GM18517 (cell line): ENCODE measurements at regions not wholly inside any gene's neighbourhood (a gene's known extent, or its start where the extent isn't known, plus 50 kb on each side); places are given as distances from the start of the nearest gene placed in this dataset.
"Not testable (repeated sequence)": the region's sequence is repeated elsewhere in the genome, so short reads cannot be mapped to it uniquely, and the experiment has no call there.

Source experiments
- ATAC-seq: cut with Tn5 transposase; IDR thresholded peaks from one replicate; pipeline ENCODE4 v1.9.1; 2021; ENCODE audit warnings: mild to moderate bottlenecking, moderate library complexity; ENCODE audit not compliant: unreplicated experiment

DNA sequence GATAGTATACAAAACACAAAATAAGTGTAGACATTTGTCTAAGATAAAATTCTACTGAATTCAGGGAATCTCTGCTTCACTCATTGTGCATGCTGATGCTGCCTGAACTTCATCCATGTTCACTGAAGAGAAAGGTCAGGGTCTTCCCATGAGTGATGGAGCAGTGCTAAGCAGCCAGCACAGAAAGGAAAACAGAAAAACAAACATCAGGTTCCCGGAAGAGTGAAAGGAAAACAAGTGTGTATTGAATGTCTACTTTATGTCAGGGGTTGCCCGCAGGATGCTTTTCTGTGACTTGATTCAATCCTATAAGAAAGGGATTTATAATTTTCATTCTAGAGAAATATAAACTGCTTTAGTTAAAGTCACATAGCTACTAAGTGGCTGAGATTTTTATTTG is 522.4 kb downstream of the RAB28 start:
- ATAC-seq: no peak

DNA sequence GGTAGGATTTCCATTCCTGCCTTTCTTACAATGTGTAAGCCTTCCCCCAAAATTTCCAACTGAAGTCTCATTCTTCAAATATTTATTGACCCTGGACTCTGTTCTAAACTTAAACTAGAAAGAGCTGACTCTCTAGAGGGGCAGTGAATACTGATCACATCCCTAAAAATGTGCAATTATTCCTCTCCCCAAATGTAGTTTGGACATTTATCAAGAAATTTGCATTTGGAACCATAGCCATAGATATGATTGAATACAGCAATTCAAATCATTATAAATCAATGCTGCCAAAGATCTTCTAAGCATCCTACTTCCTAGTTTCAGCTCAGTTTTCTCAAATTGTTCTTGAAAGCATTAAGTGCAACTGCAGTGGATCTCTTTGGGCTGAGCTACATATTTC is 525.7 kb downstream of the RAB28 start:
- ATAC-seq: no peak

DNA sequence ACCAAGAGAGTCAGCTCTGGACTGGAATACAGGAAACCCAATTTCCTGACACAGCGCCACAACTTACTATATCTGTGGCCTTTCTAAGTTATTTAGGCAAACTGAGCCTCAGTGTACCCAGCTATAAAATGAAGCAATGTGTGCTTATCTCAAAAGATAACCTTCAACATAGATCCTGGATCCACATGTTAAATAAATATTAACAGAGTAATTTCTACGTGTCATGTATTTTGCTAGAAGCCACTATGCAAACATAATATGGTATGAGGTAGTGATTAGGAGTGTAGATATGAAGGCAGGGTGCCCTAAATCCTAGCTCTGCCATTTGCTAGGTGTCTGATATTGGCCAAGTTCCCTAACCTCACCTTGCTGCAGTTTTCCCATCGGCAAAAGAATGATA is 527.0 kb downstream of the RAB28 start:
- no peak for ATAC-seq

DNA sequence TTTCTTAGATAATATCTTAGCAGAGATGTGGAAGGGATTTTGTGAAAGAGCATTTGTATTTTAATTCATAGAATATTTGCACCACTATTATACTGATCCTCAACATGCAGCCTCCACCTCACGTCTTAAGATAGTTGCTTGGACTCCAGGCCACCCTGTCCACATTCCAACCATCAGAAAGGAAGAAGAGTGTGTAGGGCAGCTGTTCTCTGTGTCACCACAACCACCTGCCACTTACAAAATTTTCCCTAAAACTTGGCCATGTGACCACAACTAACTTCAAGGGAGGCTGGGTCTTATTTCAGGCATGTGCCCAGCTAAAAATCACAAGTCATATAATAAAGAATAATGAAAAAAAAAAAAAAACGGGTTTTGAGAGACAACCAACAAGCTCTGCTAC is 528.1 kb downstream of the RAB28 start:
- no peak for ATAC-seq

DNA sequence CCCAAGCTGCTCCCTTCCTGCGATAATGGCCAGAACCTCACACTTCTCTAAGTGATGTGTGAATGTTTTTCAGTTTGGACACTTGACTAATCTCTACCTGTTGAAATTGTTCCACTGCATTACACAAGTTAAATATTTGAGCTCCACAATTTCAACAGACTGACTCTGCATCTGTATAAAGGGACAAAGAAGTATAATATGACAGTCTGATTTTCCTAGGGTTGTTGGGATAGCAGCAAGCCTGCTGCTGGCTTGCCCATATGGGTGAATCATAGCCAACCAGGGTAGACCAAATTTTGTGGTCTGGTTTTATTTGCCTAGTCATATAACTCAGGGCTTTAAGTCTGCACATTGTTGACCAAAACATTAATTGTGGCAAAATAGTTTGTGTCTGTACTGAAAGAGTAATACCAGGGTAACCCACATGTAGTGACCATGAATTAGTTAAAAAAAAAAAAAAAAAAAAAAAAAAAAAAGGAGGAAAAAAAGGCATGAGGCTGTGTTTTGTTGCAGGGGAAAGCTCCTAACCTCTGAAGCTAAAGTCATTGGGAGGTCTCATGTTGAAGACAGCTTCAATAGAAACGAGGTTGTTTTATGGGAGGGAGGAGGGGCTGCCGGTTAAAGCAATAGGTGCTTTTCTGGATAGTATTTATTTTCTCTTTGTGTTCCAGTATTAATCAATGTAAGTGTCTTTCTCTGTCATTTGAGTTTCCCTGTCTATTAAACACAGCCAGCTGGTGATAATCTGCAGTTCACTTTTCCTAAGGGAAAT is 534.2 kb downstream of the RAB28 start:
- ATAC-seq: no peak

DNA sequence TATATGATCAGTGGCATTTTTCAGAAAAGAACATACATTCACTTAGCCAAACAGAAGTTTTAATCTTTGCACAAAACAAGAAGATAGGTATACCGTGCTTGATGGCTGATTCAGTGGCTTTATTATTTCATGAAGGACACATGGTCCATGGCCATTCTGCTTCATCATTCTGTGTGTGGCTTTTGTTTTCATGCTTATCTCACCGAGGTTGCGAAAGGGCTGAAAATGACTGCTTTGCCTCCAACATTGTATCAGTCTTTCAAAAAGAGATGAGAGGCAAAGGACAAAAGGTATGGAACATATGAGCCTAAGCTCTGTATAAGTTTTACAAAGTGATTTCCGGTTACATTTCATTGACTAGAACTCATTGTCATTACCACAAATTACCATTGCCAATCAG is 541.1 kb downstream of the RAB28 start:
- ATAC-seq: no peak

DNA sequence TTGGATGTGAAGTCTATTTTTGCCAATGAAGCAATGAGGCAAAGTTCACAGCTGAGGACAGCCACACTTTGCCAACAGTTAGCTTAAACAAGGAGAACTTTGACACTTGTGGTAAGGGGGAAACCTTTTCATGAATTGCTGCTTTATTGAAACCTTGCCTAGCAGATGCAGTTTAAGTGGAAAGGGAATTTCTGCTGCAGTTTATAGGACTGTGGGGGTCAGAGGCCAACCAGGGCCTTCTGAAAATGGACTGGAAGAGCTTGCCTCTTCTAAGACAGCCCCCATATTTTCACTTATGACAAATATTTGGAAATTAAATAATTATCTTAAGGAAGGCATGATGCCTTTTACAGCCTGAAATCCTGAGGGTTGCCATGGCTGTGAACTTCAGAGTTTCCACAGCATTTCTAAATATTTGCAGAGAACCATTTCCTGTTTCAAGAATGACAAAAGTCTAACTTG is 550.3 kb downstream of the RAB28 start:
- no peak for ATAC-seq

DNA sequence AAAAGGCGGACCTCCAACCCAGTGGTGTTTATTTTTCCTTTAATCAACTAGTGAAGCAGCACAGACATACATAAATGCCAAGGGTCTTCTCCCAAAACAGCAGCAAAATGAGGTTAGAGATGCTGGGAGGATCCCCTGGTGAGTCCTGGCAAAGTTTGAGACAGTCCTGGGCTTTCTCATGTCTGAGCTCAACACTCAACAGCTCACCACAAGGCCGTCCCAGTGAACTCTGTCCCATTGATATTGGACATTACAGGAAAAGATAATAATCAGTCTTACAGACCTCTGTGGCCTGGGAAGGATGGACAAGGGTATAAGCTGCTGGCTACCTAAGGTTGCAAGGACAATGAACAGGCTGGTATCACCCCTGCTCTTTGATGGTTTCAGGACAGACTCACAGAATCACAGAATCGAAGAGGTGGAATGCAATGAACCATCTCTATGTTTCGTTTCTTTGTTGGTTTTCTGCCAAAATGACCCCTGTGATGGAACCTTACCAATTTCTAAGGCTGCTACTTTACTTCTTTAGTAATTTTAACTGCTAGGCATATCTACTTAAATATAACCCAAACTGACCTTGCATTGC is 551.8 kb downstream of the RAB28 start:
- no peak for ATAC-seq

DNA sequence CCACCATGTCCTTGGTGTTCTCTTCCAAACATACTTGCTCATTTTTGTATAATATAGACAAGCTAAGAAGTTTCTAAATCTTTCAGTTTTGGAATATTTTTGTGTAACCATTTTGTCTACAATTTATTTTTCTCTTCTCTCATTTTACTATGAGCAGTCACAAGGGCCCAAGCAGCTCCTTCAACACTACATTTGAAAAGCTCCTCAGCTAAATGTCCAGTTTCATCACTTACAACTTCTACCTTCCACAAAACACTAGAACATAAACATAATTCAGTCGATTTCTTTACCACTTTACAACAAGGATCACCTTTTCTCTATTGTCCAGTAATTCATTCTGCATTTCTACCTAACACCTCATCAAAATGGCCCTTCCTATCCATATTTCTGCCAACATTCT is 554.4 kb downstream of the RAB28 start:
- ATAC-seq: no peak

DNA sequence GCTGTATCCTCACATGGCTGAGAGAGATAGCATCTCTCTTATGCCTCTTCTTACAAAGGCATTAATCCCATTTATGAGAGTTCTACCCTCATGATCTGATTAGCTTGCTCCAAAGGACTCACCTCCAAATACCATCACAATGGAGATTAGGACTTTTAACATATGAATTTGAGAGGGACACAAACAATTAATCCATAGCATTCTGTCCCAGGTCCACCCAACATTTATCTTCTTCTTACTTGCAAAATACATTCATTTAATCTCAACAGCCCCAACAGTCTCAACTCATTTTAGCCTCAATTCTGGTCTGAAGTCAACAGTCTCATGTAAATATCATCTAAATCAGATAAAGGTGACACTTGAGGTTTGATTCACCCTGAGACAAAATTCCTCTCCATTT is 555.4 kb downstream of the RAB28 start:
- ATAC-seq: no peak

DNA sequence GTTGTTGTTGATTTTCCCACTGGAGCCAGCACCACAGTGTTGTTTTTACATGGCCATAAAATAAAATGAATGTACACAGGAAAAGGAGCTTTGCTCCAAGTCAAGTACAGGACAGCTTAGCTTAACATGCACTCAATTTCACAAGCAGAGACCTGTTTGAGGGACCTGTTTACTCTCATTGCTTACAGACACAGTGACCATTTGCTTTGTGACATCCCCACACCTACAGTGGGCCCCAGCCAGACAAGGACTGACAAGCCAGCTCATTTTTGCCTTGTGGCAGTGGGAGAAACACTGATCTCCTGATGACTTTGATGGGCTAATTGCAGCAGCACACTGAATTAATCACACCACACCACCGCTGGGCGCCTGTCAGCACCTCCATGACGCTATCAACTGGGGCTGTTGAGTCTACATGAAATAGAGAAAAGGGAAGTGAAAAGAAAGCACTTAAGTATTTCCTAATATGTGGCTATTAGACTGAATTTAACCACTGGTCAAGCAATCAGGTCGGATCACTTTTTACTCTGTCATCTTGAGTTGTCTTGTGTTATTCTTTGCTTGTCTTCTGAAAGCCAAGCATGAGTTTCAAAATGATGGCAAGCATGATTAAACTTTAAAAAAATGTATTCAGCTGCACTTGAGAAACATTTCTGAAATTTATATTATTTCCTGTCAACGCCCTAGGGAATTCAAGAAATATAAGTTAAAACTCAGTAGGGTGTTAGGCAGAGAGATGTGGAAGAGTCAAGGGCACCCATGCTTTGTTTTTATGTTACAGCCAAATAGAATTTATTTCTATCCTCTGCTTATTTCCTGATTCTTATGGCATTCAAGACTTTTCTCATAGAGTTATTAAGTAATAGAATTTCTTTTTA is 557.7 kb downstream of the RAB28 start:
- ATAC-seq: peak; percentile 79

DNA sequence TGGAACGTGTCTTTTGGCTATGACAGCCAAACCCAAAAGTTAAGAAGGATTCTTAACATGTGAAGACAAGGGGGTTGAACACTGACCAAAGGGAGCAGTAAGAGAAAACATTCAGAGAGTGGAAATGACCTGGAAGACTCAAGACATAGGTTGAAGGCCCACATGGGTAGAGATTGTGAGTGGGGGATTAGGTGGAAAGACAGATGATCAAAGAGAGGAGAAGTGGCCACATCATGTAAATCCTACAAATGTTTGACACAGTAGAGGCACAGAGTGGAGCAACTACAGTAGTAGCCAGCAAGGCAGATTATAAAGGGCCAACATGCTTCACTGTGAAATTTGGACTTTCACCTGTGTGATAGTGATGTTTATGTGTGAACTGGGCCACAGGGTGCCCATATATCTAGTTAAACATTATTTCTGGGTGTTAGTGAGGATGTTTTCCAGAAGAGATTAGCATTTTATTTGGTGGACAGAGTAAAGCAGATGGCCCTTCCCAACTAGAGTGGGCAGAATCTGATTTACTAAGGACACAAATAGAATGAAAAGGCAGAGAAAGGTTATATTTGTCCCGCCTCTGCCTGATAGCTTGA is 559.3 kb downstream of the RAB28 start:
- no peak for ATAC-seq

DNA sequence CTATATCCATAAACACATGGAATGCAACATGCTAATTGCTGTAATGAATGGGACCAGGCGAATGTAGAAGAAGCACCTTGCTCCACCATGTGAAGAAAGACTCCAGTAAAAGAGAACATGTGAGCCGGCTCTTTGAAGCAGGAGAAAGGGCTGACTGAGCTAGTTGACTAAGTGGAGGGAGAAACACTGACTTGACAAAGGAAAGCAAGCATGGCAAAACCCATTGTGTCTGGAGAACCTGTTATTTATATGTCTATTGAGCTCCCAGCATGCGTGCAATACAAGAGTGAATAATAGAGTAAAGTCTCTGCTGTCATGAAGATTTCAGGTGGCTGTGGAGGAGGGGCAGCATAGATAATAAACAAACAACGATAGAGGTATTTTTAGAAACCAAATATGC is 559.9 kb downstream of the RAB28 start:
- ATAC-seq: no peak

DNA sequence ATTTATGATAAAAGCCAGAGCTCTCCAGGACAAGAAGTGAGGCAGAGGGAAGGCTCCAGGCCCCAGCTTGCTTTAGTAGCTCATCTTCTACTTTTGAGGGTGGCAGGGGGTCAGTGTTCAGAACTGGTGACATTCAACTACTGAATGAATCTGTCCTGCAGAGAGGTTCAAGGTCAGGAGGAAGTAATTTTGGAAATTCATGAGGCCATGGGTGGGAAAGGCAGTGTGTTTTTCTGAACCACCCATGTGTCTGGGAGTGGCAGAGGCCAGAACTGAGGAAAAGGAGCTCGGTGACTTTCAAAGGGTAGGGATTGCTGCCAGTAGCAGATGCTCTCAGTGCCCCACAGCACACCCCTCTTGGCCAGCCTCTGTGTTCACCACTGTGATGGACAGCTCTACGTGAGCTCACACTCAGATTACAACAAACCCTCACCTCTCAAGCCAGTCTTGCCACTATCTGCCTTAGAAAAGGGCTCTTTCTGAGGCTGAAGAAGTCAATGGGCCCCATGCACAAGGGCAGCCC is 571.2 kb downstream of the RAB28 start:
- no peak for ATAC-seq

DNA sequence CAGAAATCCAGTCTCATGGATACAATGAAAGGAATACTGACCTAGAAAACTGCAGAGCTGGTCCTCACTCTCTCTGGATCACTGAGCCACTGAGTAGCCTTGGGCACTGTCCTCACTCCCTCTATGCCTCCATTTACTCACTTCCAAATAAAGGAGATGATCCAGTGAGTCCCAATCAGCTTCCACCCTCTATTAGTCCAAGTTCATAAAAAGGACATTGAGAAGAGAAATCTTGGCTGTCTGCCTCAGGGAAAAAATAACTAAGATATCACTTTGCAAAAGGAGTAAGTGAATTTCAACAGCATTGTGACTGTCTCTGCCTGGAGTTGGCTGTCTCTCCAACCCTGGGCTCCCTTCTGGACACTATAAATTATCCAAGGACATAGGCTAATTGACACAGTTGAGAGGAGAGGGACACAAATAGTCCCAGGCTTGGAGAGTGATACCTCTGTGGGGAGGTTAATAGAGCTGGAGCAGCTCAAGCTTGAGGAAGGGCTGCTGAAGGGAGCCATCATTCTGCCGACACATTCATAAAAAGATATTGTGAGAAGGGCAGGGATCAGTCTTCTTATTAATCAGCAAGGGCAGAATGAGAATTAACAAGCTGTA is 572.3 kb downstream of the RAB28 start:
- no peak for ATAC-seq

DNA sequence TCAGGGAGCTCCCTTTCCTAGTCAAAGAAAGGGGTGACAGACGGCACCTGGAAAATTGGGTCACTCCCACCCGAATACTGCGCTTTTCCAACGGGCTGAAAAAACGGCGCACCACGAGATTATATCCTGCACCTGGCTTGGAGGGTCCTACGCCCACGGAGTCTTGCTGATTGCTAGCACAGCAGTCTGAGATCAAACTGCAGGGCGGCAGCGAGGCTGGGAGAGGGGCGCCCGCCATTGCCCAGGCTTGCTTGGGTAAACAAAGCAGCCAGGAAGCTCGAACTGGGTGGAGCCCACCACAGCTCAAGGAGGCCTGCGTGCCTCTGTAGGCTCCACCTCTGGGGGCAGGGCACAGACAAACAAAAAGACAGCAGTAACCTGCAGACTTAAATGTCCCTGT is 580.5 kb downstream of the RAB28 start:
- not testable (repeated sequence) for ATAC-seq

DNA sequence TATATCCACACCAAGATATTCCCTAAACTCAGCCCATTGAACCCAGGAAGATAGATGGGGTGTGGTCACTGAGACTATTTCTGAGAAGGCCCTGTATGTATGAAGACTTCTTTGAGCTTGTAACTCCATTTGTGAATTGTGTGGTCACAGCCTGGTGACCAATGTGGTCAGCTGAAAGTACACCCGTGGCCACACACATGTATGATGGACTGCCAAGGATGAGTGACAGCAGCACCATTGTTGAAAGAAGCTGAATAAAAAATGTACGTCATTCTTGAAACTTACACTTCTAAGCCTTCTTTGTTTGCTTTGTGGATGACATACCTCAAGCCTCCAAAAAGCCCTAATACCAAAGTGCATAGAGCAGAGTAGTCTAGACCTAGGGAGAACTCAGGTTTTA is 581.4 kb downstream of the RAB28 start:
- no peak for ATAC-seq

DNA sequence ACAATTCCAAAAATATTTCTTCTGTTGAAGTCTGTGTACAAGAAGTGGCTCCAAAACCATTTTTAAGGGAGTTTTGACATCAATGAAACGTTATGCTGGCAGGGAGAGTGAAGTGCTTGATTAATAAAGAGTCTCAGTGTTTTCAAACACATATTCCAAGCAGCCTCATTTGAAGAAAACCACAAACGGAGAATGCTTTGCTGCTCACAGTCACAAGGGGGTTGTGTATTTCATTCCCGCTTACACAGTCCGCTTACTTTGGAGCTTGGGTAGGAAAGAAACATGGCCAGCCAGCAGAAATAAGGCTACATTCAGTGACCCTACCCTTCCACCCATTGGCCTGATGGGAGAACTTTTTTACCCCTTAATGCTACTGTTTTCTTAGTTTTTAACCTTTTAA is 586.2 kb downstream of the RAB28 start:
- no peak for ATAC-seq

DNA sequence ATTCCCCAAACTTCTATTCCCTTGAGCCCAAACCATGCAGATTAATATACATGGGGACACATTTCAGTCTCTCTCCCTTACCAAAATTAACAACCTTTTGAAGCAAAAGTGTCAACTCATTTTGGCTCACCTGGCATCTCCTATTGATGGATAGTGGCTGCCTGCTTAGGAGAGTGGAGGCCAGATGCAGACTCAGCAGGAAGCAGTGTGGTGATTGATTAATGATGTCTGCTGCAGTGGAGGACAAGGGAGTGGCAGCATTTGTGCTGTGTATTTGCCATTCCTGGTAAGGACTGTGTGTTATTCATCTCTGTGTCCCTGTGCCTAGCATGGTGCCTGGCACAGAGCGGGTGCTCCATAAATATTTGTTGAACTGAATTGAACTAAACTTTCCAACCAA is 590.1 kb downstream of the RAB28 start:
- ATAC-seq: no peak

DNA sequence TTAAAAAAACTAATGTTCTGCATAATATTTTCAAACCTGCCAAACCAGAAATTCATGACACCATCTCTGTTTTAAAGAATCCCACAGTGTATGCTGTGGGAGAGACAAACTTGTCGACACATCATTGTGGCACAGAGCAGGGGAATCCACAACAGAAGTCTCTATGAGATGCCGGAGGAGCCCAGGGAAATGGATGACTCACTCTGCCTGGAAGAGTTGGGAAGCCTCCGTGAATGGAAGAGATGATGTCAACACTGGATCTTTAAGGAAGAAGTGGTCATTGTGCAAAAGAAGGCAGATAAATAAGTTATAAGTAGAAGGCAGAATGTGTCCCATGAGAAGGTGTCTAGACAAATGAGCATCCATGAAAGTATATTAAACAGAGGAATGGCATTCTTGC is 595.1 kb downstream of the RAB28 start:
- no peak for ATAC-seq
